SU-DHL-6 (cell line): ENCODE measurements at regions not wholly inside any gene's neighbourhood (a gene's known extent, or its start where the extent isn't known, plus 50 kb on each side); places are given as distances from the start of the nearest gene placed in this dataset.
"Not testable (repeated sequence)": the region's sequence is repeated elsewhere in the genome, so short reads cannot be mapped to it uniquely, and the experiment has no call there.

Source experiments
- H2AFZ ChIP-seq: fragments of 200-600 bp; sonication (generic); 2 replicates; pipeline ENCODE4 v1.6.1; 2014; ENCODE audit warnings: low read depth, mild to moderate bottlenecking, moderate library complexity, mixed read lengths, antibody characterized with exemption, low read length; ENCODE audit not compliant: severe bottlenecking
- H3F3A ChIP-seq: fragments of 200-600 bp; shearing (Covaris generic); 2 replicates; pipeline ENCODE4 v1.6.0; 2016; ENCODE audit warnings: antibody characterized with exemption, mild to moderate bottlenecking; ENCODE audit not compliant: insufficient read depth
- H3K27ac ChIP-seq: fragments of 200-600 bp; sonication (generic); 2 replicates; pipeline ENCODE4 v1.5.1; 2016; ENCODE audit warnings: low read depth, mild to moderate bottlenecking, low read length, moderate library complexity, mixed read lengths
- H3K27me3 ChIP-seq: fragments of 200-600 bp; sonication (generic), shearing (Covaris generic); 2 replicates; pipeline ENCODE4 v1.6.0; 2014; ENCODE audit warnings: mild to moderate bottlenecking, low read length
- H3K36me3 ChIP-seq: fragments of 200-600 bp; sonication (generic); 2 replicates; pipeline ENCODE4 v1.6.1; 2014; ENCODE audit warnings: mild to moderate bottlenecking, low read length, mixed read lengths
- H3K4me2 ChIP-seq: fragments of 300-600, 200-600 bp; shearing (Covaris generic), sonication (generic); 2 replicates; pipeline ENCODE4 v1.6.0; 2014; ENCODE audit warnings: low read length, low read depth, mild to moderate bottlenecking; ENCODE audit not compliant: poor library complexity, severe bottlenecking
- H3K4me3 ChIP-seq: fragments of 200-600 bp; sonication (generic); 2 replicates; pipeline ENCODE4 v1.5.1; 2014; ENCODE audit warnings: antibody characterized with exemption, low read length, mild to moderate bottlenecking, mixed read lengths; ENCODE audit not compliant: insufficient read depth, poor library complexity, severe bottlenecking
- H3K79me2 ChIP-seq: fragments of 200-600 bp; sonication (generic); 2 replicates; pipeline ENCODE4 v1.6.1; 2014; ENCODE audit warnings: mild to moderate bottlenecking, low read length, moderate library complexity; ENCODE audit not compliant: insufficient read depth
- H3K9ac ChIP-seq: fragments of 200-600 bp; sonication (generic); 2 replicates; pipeline ENCODE4 v1.7.0; 2014; ENCODE audit warnings: mild to moderate bottlenecking, low read length
- H3K9me2 ChIP-seq: fragments of 200-600 bp; sonication (generic); replicated peaks from 2 replicates; pipeline ENCODE4 v1.6.1; 2014; ENCODE audit warnings: low read length; ENCODE audit not compliant: insufficient read depth
- H3K9me3 ChIP-seq: fragments of 200-600 bp; sonication (generic); 2 replicates; pipeline ENCODE4 v1.6.1; 2014; ENCODE audit warnings: low read length, mixed read lengths; ENCODE audit not compliant: insufficient read depth
- H4K20me1 ChIP-seq: fragments of 200-600 bp; sonication (generic); 2 replicates; pipeline ENCODE4 v1.6.1; 2014; ENCODE audit warnings: low read depth, mild to moderate bottlenecking, antibody characterized with exemption, low read length, moderate library complexity, mixed read lengths

- H3K27me3 ChIP-seq, H3K9me3 ChIP-seq, H4K20me1 ChIP-seq, H3K4me2 ChIP-seq, H2AFZ ChIP-seq, H3K9ac ChIP-seq, H3K27ac ChIP-seq, H3K9me2 ChIP-seq, H3K79me2 ChIP-seq, H3K36me3 ChIP-seq, H3K4me3 ChIP-seq: not testable (repeated sequence)
- peaks cover 10% of the 10 kb centered on the region for H3F3A ChIP-seq
These were observed 64.7 kb upstream of the MUC20 start for GRCh38 chr3:195656091-195656490.

GRCh38 chr3:195654746-195655145 lies 66.0 kb upstream of the MUC20 start:
- not testable (repeated sequence) for H2AFZ ChIP-seq, H3K79me2 ChIP-seq, H4K20me1 ChIP-seq, H3K36me3 ChIP-seq, H3K9me2 ChIP-seq, H3K9me3 ChIP-seq, H3K4me2 ChIP-seq, H3K9ac ChIP-seq, H3K27me3 ChIP-seq, H3K4me3 ChIP-seq, H3K27ac ChIP-seq
- H3F3A ChIP-seq: peaks cover 10% of the 10 kb centered on the region

GRCh38 chr3:195654138-195654537 lies 66.6 kb upstream of the MUC20 start:
- not testable (repeated sequence) for H3K4me2 ChIP-seq, H3K27me3 ChIP-seq, H3K79me2 ChIP-seq, H3K9me2 ChIP-seq, H3K4me3 ChIP-seq, H3K9me3 ChIP-seq, H3K27ac ChIP-seq, H2AFZ ChIP-seq, H4K20me1 ChIP-seq, H3K36me3 ChIP-seq, H3K9ac ChIP-seq
- peaks cover 10% of the 10 kb centered on the region for H3F3A ChIP-seq

GRCh38 chr3:195653641-195654040 lies 67.1 kb upstream of the MUC20 start:
- not testable (repeated sequence) for H3K27me3 ChIP-seq, H3K4me3 ChIP-seq, H3K79me2 ChIP-seq, H3K9ac ChIP-seq, H3K9me2 ChIP-seq, H3K4me2 ChIP-seq, H3K27ac ChIP-seq, H3K9me3 ChIP-seq, H2AFZ ChIP-seq, H4K20me1 ChIP-seq, H3K36me3 ChIP-seq
- peaks cover 10% of the 10 kb centered on the region for H3F3A ChIP-seq

GRCh38 chr3:195647912-195648702 lies 64.4 kb upstream of the APOD start:
- not testable (repeated sequence) for H3K9ac ChIP-seq, H3K9me3 ChIP-seq, H3K27ac ChIP-seq, H4K20me1 ChIP-seq, H3K9me2 ChIP-seq, H3K79me2 ChIP-seq, H3F3A ChIP-seq, H3K27me3 ChIP-seq, H3K4me3 ChIP-seq, H2AFZ ChIP-seq, H3K36me3 ChIP-seq, H3K4me2 ChIP-seq

GRCh38 chr3:195645872-195646271 lies 62.1 kb upstream of the APOD start:
- not testable (repeated sequence) for H3K9ac ChIP-seq, H3K9me3 ChIP-seq, H3K36me3 ChIP-seq, H2AFZ ChIP-seq, H3K27ac ChIP-seq, H3K4me2 ChIP-seq, H3K9me2 ChIP-seq, H4K20me1 ChIP-seq, H3K79me2 ChIP-seq, H3F3A ChIP-seq, H3K27me3 ChIP-seq, H3K4me3 ChIP-seq

DNA sequence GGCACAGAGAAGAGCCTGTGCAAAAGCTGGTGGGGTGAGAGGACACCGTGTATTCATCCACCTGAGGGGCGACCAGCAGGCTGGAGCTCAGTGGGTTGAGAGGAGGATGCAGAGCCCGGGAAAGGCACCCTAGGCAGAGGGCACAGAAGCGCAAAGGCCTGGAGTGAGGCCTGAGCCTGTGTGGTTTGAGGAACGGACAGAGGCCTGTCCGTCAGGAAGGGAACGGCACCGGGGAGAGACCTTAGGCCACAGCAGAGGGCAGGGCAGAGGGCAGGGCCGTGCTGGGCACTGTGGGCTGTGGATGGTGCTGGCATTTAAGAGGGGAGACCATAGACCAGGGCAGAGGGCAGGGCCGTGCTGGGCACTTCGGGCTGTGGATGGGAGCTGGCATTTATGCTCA lies 59.5 kb upstream of the APOD start:
- H2AFZ ChIP-seq, H3K27me3 ChIP-seq, H3K79me2 ChIP-seq, H4K20me1 ChIP-seq, H3K4me2 ChIP-seq, H3K9me3 ChIP-seq, H3K4me3 ChIP-seq, H3K36me3 ChIP-seq, H3K9ac ChIP-seq, H3F3A ChIP-seq, H3K27ac ChIP-seq, H3K9me2 ChIP-seq: not testable (repeated sequence)

DNA sequence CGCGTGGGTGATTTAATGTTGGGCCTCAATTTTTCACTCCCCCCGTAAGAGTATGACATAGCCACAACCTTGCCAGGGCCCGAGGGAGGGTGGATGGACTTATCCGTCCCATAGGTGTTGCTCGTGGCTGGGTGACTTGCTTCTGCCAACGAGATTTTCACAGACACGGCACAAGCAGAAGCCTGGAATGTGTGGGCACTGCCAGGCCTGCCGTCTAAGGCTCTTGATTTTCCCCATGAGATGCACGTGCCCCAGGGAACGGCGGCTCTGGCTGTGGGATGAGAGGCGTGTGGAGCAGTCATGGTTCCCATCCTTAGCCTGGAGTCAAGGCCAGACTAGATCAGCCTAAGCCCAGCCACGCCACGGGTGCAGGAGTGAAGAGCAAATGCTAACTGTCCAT lies 58.6 kb upstream of the APOD start:
- not testable (repeated sequence) for H3K9me3 ChIP-seq, H3K27ac ChIP-seq, H3F3A ChIP-seq, H3K4me2 ChIP-seq, H3K27me3 ChIP-seq, H4K20me1 ChIP-seq, H3K9ac ChIP-seq, H3K9me2 ChIP-seq, H3K79me2 ChIP-seq, H2AFZ ChIP-seq, H3K36me3 ChIP-seq, H3K4me3 ChIP-seq
